Breast epithelium (tissue), 4 donors: ENCODE measurements at regions not wholly inside any gene's neighbourhood (a gene's known extent, or its start where the extent isn't known, plus 50 kb on each side); places are given as distances from the start of the nearest gene placed in this dataset.

Source experiments
- DNase-seq, 2 donors: peaks; one replicate each; pipeline ENCODE4 v3.0.0-alpha.2; 2019; ENCODE audit warnings: low spot score in 2 of 2
- H3K27ac ChIP-seq, 2 donors: fragments of 200-600 bp; sonication (generic) in 1 of 2; one replicate each; pipeline ENCODE4 v1.5.1; 2016 to 2019; ENCODE audit warnings: mild to moderate bottlenecking in 1 of 2
- H3K27me3 ChIP-seq, 2 donors: fragments of 200-600 bp; sonication (generic) in 1 of 2; one replicate each; pipeline versions ENCODE4 v1.5.1 to v1.6.0; 2017 to 2019; ENCODE audit warnings: control low read depth in 1 of 2, mild to moderate bottlenecking in 1 of 2
- H3K36me3 ChIP-seq: fragments of 200-600 bp; one replicate; pipeline ENCODE4 v1.5.1; 2019
- H3K4me1 ChIP-seq, 2 donors: fragments of 200-600 bp; sonication (generic); one replicate each; pipeline ENCODE4 v1.5.1; 2016 to 2019; ENCODE audit warnings: control low read depth in 1 of 2
- H3K4me3 ChIP-seq, 3 donors: fragments of 200-600 bp; sonication (generic); 1 replicate in 2 of 3; 2 replicates in 1 of 3; pipeline ENCODE4 v1.5.1; 2016 to 2019; ENCODE audit warnings: mild to moderate bottlenecking in 3 of 3, moderate library complexity in 2 of 3
- H3K9me3 ChIP-seq, 2 donors: fragments of 200-600 bp; sonication (generic) in 1 of 2; one replicate each; pipeline ENCODE4 v1.5.1; 2016 to 2019; ENCODE audit warnings: control low read depth in 1 of 2
- POLR2A ChIP-seq: fragments of 450-650 bp; IDR thresholded peaks from one replicate; pipeline ENCODE4 v1.6.1; 2016; ENCODE audit warnings: antibody characterized with exemption, mild to moderate bottlenecking, moderate library complexity
- POLR2AphosphoS5 ChIP-seq, 3 donors: sonication (generic); formaldehyde crosslinking; IDR thresholded peaks; one replicate each; pipeline ENCODE4 v1.6.1; 2017; ENCODE audit warnings: antibody characterized with exemption in 3 of 3
- intact Hi-C: fragments of 100-400 bp; cut with DNase I; formaldehyde crosslinking; loops from one replicate; pipeline ENCODE4 v1.15.1; 2023; ENCODE audit warnings: low total_unique reads
- TF ChIP-seq, protein P1 (sequence below), 3 donors: fragments of 450-650 bp; IDR thresholded peaks; one replicate each; pipeline ENCODE4 v1.5.1; 2016 to 2017; ENCODE audit warnings: antibody characterized with exemption in 3 of 3, mild to moderate bottlenecking in 3 of 3, moderate library complexity in 3 of 3

DNA sequence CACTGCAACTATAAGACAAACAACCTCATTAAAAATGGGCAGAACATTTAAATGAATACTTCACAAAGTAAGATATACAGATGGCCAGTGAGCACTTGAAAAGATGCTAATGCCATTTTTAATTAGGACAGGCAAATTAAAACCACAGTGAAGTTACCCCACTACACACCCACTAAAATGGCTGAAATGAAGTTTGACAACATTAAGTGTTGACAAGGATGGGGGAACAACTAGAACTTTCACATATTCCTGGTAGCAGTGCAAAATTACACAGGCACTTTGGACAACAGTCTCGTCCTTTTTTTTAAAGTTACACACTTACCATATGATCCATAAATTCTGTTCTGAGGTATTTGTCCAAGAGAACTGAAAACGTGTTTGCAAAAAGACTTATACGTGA is 278.9 kb upstream of the DIO3 start:
- Histone ChIP-seq H3K9me3 (no peaks in the 10 kb centered on the region), H3K4me3 (no peak overlapping the region), H3K4me1 (no peaks in the 10 kb centered on the region), H3K27ac (no peak overlapping the region), H3K27me3 (peaks cover 0 to 17% of the 10 kb centered on the region in 2 donors), H3K36me3 (no peaks in the 10 kb centered on the region)
- intact Hi-C loops = no loop called here
- no peak for DNase-seq
- TF ChIP-seq POLR2AphosphoS5 (IDR thresholded peaks at IDR 0.05) = no peak
- TF ChIP-seq, protein P1, sequence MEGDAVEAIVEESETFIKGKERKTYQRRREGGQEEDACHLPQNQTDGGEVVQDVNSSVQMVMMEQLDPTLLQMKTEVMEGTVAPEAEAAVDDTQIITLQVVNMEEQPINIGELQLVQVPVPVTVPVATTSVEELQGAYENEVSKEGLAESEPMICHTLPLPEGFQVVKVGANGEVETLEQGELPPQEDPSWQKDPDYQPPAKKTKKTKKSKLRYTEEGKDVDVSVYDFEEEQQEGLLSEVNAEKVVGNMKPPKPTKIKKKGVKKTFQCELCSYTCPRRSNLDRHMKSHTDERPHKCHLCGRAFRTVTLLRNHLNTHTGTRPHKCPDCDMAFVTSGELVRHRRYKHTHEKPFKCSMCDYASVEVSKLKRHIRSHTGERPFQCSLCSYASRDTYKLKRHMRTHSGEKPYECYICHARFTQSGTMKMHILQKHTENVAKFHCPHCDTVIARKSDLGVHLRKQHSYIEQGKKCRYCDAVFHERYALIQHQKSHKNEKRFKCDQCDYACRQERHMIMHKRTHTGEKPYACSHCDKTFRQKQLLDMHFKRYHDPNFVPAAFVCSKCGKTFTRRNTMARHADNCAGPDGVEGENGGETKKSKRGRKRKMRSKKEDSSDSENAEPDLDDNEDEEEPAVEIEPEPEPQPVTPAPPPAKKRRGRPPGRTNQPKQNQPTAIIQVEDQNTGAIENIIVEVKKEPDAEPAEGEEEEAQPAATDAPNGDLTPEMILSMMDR (IDR thresholded peaks at IDR 0.05) = no peak
- no peak for TF ChIP-seq POLR2A

DNA sequence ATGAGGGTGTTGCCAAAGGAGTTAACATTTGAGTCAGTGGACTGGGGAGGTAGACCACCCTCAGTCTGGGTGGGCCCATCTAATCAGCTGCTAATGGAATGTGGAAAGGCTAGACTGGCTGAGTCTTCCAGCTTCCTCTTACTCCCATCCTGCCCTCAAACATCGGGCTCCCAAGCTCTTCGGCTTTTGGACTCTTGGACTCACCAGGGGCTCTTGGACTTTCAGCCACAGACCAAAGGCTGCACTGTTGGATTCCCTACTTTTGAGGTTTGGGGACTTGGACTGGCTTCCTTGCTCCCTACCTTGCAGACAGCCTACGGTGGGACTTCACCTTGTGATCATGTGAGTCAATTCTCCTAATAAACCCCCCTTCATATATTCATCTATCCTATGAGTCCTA is 276.6 kb upstream of the DIO3 start:
- H3K27ac ChIP-seq = no peak overlapping the region
- H3K4me1 ChIP-seq = no peaks in the 10 kb centered on the region
- no peaks in the 10 kb centered on the region for H3K9me3 ChIP-seq
- no peak overlapping the region for H3K4me3 ChIP-seq
- TF ChIP-seq POLR2A = no peak
- no peak for DNase-seq
- no peaks in the 10 kb centered on the region for H3K36me3 ChIP-seq
- H3K27me3 ChIP-seq = peaks cover 0 to 21% of the 10 kb centered on the region in 2 donors
- intact Hi-C loops = no loop called here

DNA sequence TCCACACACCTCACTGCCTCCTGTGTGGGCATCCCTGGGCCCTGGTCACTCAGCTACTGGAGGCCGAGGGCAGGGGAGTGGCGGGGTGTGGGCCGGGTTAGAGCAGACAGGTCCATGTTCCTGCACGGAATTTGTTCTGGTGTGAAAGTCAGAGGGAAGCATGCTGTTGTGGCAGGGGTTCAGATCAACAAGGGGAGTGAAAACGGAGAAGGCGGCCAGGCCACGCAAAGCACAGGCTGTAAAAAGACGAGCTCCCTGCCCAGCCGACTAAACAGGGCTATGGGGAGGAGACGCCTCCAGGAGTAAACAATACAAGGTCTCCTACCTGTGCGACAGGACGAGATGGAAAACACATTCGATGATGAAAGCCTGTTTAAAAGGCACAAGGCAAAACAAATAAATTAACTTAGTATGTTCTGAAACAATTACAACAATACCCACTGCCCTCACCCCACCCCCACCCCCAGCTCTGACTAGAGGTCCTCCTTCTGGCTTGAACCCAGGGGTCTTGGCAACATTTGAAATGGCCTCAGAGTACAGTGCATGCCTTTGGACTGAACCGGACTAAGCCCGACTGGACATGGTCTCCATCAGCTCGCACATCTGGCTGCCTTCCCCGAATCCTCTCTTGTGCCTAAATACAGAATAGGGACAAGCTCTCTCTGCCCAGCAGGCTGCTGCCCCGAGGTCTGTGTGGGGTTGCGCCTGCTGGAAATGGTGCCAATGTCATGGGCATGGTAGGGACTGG is 274.9 kb upstream of the DIO3 start:
- peaks cover 0 to 25% of the 10 kb centered on the region in 2 donors for H3K27me3 ChIP-seq
- no peaks in the 10 kb centered on the region for H3K4me1 ChIP-seq
- no peaks in the 10 kb centered on the region for H3K9me3 ChIP-seq
- TF ChIP-seq, protein P1 (IDR thresholded peaks at IDR 0.05) = no peak
- TF ChIP-seq POLR2A (no peak), POLR2AphosphoS5 (IDR thresholded peaks at IDR 0.05) (no peak)
- DNase-seq = no peak
- no peaks in the 10 kb centered on the region for H3K36me3 ChIP-seq
- H3K27ac ChIP-seq = no peak overlapping the region
- intact Hi-C loops = no loop called here
- no peak overlapping the region for H3K4me3 ChIP-seq

DNA sequence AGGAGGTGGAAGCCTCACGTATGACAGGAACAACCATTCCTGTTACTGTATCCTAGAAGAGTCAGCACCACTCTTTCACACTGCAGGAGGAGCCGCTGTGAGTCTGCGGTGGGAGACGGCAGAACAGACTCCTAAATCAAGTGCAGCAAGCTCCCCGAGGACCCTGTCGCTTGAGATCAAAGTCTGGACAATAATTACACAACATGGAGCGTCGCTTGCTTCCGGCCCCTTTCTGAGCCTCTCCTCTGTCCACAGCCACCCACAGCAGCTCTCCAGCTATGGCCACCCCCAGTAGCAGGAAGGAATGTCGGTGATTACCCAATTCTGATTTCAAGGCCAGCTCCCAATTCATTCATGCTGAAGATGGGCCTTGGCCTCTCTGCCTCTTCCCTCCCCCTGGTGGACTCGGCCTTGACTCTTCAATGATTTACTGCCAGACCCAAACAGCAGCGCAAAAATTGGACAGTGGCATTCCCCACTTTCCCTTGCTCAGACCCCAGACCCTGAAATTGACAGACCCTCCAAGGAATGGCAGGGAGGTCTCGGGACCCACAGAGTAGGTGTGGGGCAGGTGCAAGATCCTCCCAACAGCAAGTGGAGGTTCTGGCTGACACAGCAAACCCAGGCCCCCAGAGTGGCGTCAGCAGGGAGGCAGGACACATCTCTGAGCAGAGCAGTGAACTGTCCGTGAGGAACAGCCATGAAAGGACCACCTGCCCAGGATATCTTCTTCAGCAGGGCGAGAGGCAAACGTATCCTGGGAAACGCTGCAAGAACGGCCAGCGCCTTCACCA is 272.7 kb upstream of the DIO3 start:
- Histone ChIP-seq H3K9me3 (no peaks in the 10 kb centered on the region), H3K4me1 (no peaks in the 10 kb centered on the region), H3K4me3 (no peak overlapping the region), H3K27me3 (peaks cover 0 to 25% of the 10 kb centered on the region in 2 donors), H3K36me3 (no peaks in the 10 kb centered on the region), H3K27ac (no peak overlapping the region)
- TF ChIP-seq POLR2AphosphoS5 (IDR thresholded peaks at IDR 0.05) (peak in 2 of 3 donors; percentile 16 to 39), POLR2A (no peak)
- intact Hi-C loops = no loop called here
- DNase-seq = no peak

DNA sequence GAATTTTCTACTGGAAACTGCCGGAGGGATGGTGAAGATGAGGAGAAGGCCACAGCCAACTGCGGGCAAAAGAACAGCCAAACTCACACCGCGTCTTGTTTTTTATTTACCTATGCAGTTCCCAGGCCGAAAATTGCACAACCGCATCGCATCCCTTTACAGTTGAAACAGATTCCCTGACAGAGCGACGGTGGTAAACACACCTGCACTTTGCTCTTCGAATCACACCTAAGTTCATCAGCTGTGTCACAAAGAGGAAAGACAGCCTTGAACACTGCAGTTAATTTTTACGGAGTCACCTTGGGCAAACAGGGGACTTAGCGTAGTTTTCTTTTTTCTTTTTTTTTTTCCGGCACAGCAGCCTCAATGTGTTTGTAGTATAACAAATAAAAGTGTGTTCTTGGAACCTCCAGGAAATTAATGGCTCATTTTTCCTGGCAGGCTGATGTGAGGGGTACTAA is 272.0 kb upstream of the DIO3 start:
- Histone ChIP-seq H3K27ac (no peak overlapping the region), H3K9me3 (no peaks in the 10 kb centered on the region), H3K4me3 (no peak overlapping the region), H3K36me3 (no peaks in the 10 kb centered on the region), H3K4me1 (no peaks in the 10 kb centered on the region), H3K27me3 (peaks cover 0 to 25% of the 10 kb centered on the region in 2 donors)
- intact Hi-C loops = no loop called here
- DNase-seq = no peak
- TF ChIP-seq, protein P1 (IDR thresholded peaks at IDR 0.05) = no peak
- TF ChIP-seq POLR2A (no peak), POLR2AphosphoS5 (IDR thresholded peaks at IDR 0.05) (no peak)

DNA sequence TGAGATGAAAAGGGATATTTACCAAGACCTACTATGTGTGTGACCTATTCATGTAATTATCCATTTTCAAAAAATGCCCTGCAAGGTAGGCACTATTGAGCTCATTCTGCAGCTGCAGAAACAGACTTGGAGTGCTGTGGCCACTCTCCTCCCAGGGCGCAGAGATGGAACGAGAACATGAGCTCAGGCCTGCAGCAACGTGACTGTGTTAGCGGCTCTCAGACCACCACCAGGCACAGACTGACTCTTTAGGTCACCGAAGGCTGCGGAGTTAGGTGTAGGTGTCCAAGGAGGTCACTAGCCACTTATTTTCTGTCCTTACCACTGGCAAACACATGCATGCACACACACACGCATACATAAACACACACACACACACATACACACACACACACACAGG is 271.4 kb upstream of the DIO3 start:
- no peak overlapping the region for H3K27ac ChIP-seq
- no peaks in the 10 kb centered on the region for H3K4me1 ChIP-seq
- H3K36me3 ChIP-seq = no peaks in the 10 kb centered on the region
- no peak for DNase-seq
- H3K27me3 ChIP-seq = peaks cover 0 to 25% of the 10 kb centered on the region in 2 donors
- TF ChIP-seq, protein P1 (IDR thresholded peaks at IDR 0.05) = no peak
- no peak for TF ChIP-seq POLR2AphosphoS5 (IDR thresholded peaks at IDR 0.05)
- TF ChIP-seq POLR2A = no peak
- H3K9me3 ChIP-seq = no peaks in the 10 kb centered on the region
- H3K4me3 ChIP-seq = no peak overlapping the region
- intact Hi-C loops = no loop called here
